ENCODE measurements at regions not wholly inside any gene's neighbourhood (a gene's known extent, or its start where the extent isn't known, plus 50 kb on each side); places are given as distances from the start of the nearest gene placed in this dataset.
A peak's percentile ranks its signal among the peaks of the same experiment; 100 is the strongest.

- DNase-seq (ENCODE audit: low read depth), result peak; percentile 20
- TF ChIP-seq CTCF (IDR thresholded peaks at IDR 0.05; ENCODE audit: insufficient read depth, low read length, severe bottlenecking), result no peak
- no peak for FAIRE-seq
- no peaks in the 10 kb centered on the region for H3K27me3 ChIP-seq (ENCODE audit: control insufficient read depth, insufficient read depth, low read length)
- no peak overlapping the region for H3K4me3 ChIP-seq (ENCODE audit: low read depth, low read length)
- H3K36me3 ChIP-seq (ENCODE audit: control insufficient read depth, insufficient read depth, low read length), result no peaks in the 10 kb centered on the region
Measured at GRCh38 chr13:66210677-66211076, 1019.5 kb downstream of the PCDH9 start.

GRCh38 chr13:66208589-66208988 lies 1021.5 kb downstream of the PCDH9 start:
- no peak for TF ChIP-seq CTCF (IDR thresholded peaks at IDR 0.05; ENCODE audit: insufficient read depth, low read length, severe bottlenecking)
- DNase-seq (ENCODE audit: low read depth) (no peak), FAIRE-seq (no peak)
- Histone ChIP-seq H3K36me3 (ENCODE audit: control insufficient read depth, insufficient read depth, low read length) (no peaks in the 10 kb centered on the region), H3K27me3 (ENCODE audit: control insufficient read depth, insufficient read depth, low read length) (no peaks in the 10 kb centered on the region), H3K4me3 (ENCODE audit: low read depth, low read length) (no peak overlapping the region)

- Histone ChIP-seq H3K27me3 (ENCODE audit: control insufficient read depth, insufficient read depth, low read length) (no peaks in the 10 kb centered on the region), H3K36me3 (ENCODE audit: control insufficient read depth, insufficient read depth, low read length) (no peaks in the 10 kb centered on the region), H3K4me3 (ENCODE audit: low read depth, low read length) (no peak overlapping the region)
- FAIRE-seq (no peak), DNase-seq (ENCODE audit: low read depth) (no peak)
- TF ChIP-seq CTCF (IDR thresholded peaks at IDR 0.05; ENCODE audit: insufficient read depth, low read length, severe bottlenecking), result no peak
Measured at GRCh38 chr13:66207610-66208009, 1022.5 kb downstream of the PCDH9 start.

GRCh38 chr13:66205807-66206206 lies 1024.3 kb downstream of the PCDH9 start:
- FAIRE-seq (no peak), DNase-seq (ENCODE audit: low read depth) (no peak)
- Histone ChIP-seq H3K27me3 (ENCODE audit: control insufficient read depth, insufficient read depth, low read length) (no peaks in the 10 kb centered on the region), H3K36me3 (ENCODE audit: control insufficient read depth, insufficient read depth, low read length) (no peaks in the 10 kb centered on the region), H3K4me3 (ENCODE audit: low read depth, low read length) (no peak overlapping the region)
- TF ChIP-seq CTCF (IDR thresholded peaks at IDR 0.05; ENCODE audit: insufficient read depth, low read length, severe bottlenecking), result no peak

GRCh38 chr13:66200555-66200954 lies 1029.6 kb downstream of the PCDH9 start:
- no peak for TF ChIP-seq CTCF (IDR thresholded peaks at IDR 0.05; ENCODE audit: insufficient read depth, low read length, severe bottlenecking)
- H3K36me3 ChIP-seq (ENCODE audit: control insufficient read depth, insufficient read depth, low read length), result no peaks in the 10 kb centered on the region
- H3K4me3 ChIP-seq (ENCODE audit: low read depth, low read length), result no peak overlapping the region
- no peak for DNase-seq (ENCODE audit: low read depth)
- no peak for FAIRE-seq
- H3K27me3 ChIP-seq (ENCODE audit: control insufficient read depth, insufficient read depth, low read length), result no peaks in the 10 kb centered on the region

GRCh38 chr13:66195238-66195637 lies 1034.9 kb downstream of the PCDH9 start:
- H3K4me3 ChIP-seq (ENCODE audit: low read depth, low read length), result no peak overlapping the region
- H3K27me3 ChIP-seq (ENCODE audit: control insufficient read depth, insufficient read depth, low read length), result no peaks in the 10 kb centered on the region
- H3K36me3 ChIP-seq (ENCODE audit: control insufficient read depth, insufficient read depth, low read length), result no peaks in the 10 kb centered on the region
- no peak for DNase-seq (ENCODE audit: low read depth)
- FAIRE-seq, result no peak
- TF ChIP-seq CTCF (IDR thresholded peaks at IDR 0.05; ENCODE audit: insufficient read depth, low read length, severe bottlenecking), result no peak
